DOHH2 (cell line): ENCODE measurements at regions not wholly inside any gene's neighbourhood (a gene's known extent, or its start where the extent isn't known, plus 50 kb on each side); places are given as distances from the start of the nearest gene placed in this dataset.
"Not testable (repeated sequence)": the region's sequence is repeated elsewhere in the genome, so short reads cannot be mapped to it uniquely, and the experiment has no call there.

Source experiments
- H3F3A ChIP-seq: fragments of 200-600 bp; sonication (generic), shearing (Covaris generic); 2 replicates; pipeline ENCODE4 v1.6.0; 2016; ENCODE audit warnings: antibody characterized with exemption, mild to moderate bottlenecking; ENCODE audit not compliant: control insufficient read depth, insufficient read depth
- H3K27ac ChIP-seq: fragments of 200-600 bp; sonication (generic); 2 replicates; pipeline ENCODE4 v1.5.1; 2014; ENCODE audit warnings: low read depth, mild to moderate bottlenecking, low read length, moderate library complexity
- H3K27me3 ChIP-seq: fragments of 200-600 bp; sonication (generic); 2 replicates; pipeline ENCODE4 v1.6.1; 2014; ENCODE audit warnings: mild to moderate bottlenecking, low read length, mixed read lengths; ENCODE audit not compliant: control insufficient read depth
- H3K36me3 ChIP-seq: fragments of 200-600 bp; sonication (generic); 2 replicates; pipeline ENCODE4 v1.6.1; 2014; ENCODE audit warnings: mild to moderate bottlenecking, low read length, moderate library complexity, mixed read lengths; ENCODE audit not compliant: control insufficient read depth
- H3K4me1 ChIP-seq: fragments of 200-600 bp; sonication (generic); 2 replicates; pipeline ENCODE4 v1.6.1; 2014; ENCODE audit warnings: mild to moderate bottlenecking, low read length, mixed read lengths; ENCODE audit not compliant: control insufficient read depth
- H3K4me2 ChIP-seq: fragments of 200-600 bp; sonication (generic); 2 replicates; pipeline ENCODE4 v1.6.0; 2014; ENCODE audit warnings: mild to moderate bottlenecking, low read length, moderate library complexity
- H3K4me3 ChIP-seq: fragments of 200-600 bp; sonication (generic); 2 replicates; pipeline ENCODE4 v1.5.1; 2014; ENCODE audit warnings: mild to moderate bottlenecking, low read length, mixed read lengths
- H3K79me2 ChIP-seq: fragments of 200-600 bp; sonication (generic); 2 replicates; pipeline ENCODE4 v1.6.1; 2014; ENCODE audit warnings: mild to moderate bottlenecking, low read length, mixed read lengths; ENCODE audit not compliant: control insufficient read depth
- H3K9me2 ChIP-seq: fragments of 200-600 bp; sonication (generic); replicated peaks from 2 replicates; pipeline ENCODE4 v1.6.1; 2014; ENCODE audit warnings: mild to moderate bottlenecking, low read length, mixed read lengths; ENCODE audit not compliant: control insufficient read depth
- H3K9me3 ChIP-seq: fragments of 200-600 bp; sonication (generic); 2 replicates; pipeline ENCODE4 v1.6.1; 2014; ENCODE audit warnings: antibody characterized with exemption, low read length, mixed read lengths; ENCODE audit not compliant: control insufficient read depth, insufficient read depth
- H4K20me1 ChIP-seq: fragments of 200-600 bp; sonication (generic); 2 replicates; pipeline ENCODE4 v1.6.0; 2014; ENCODE audit warnings: low read depth, mild to moderate bottlenecking, antibody characterized with exemption, low read length, moderate library complexity; ENCODE audit not compliant: control insufficient read depth, insufficient read depth
- EZH2phosphoT487 ChIP-seq: fragments of 200-600 bp; sonication (generic); IDR thresholded peaks from 2 replicates; pipeline ENCODE4 v1.6.1; 2017; ENCODE audit warnings: borderline replicate concordance, mild to moderate bottlenecking, antibody characterized with exemption, low read length, moderate library complexity, mixed read lengths
- TF ChIP-seq, protein P1 (sequence below): fragments of 200-600 bp; sonication (generic); IDR thresholded peaks from one replicate; pipeline ENCODE4 v1.5.1; 2014; ENCODE audit warnings: antibody characterized with exemption, mild to moderate bottlenecking, low read depth, low read length; ENCODE audit not compliant: poor library complexity, severe bottlenecking

DNA sequence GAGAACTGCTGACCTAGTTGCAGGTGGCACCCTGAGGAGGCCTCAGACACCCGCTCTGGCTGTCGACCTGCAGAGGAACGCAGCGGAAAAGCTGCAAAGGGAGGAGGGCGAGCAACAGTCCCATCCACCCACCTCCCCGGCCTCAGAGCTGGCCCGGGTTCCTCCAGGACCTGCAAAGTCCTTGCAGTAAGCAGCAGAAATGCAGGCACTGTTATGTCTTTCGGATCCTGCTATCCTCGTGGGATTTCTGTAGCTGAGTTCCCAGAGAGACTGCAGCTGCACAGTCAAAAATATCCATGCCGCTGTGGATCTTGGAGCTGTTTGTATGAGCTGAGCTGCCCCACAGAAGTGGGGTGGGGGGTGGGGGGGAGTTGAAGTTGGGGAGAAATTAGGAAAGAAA is 251.3 kb downstream of the ANKRD60 start:
- Histone ChIP-seq H3F3A (no peaks in the 10 kb centered on the region), H3K79me2 (no peaks in the 10 kb centered on the region), H3K4me1 (no peaks in the 10 kb centered on the region), H3K36me3 (no peaks in the 10 kb centered on the region), H3K27ac (no peak overlapping the region), H3K27me3 (0 out of 2 replicates have a peak, but pooled peaks cover 4% of the 10 kb centered on the region), H4K20me1 (no peaks in the 10 kb centered on the region), H3K9me2 (no peaks in the 10 kb centered on the region), H3K9me3 (no peaks in the 10 kb centered on the region), H3K4me2 (no peak overlapping the region), H3K4me3 (no peak overlapping the region)
- TF ChIP-seq EZH2phosphoT487, result no peak
- TF ChIP-seq, protein P1, sequence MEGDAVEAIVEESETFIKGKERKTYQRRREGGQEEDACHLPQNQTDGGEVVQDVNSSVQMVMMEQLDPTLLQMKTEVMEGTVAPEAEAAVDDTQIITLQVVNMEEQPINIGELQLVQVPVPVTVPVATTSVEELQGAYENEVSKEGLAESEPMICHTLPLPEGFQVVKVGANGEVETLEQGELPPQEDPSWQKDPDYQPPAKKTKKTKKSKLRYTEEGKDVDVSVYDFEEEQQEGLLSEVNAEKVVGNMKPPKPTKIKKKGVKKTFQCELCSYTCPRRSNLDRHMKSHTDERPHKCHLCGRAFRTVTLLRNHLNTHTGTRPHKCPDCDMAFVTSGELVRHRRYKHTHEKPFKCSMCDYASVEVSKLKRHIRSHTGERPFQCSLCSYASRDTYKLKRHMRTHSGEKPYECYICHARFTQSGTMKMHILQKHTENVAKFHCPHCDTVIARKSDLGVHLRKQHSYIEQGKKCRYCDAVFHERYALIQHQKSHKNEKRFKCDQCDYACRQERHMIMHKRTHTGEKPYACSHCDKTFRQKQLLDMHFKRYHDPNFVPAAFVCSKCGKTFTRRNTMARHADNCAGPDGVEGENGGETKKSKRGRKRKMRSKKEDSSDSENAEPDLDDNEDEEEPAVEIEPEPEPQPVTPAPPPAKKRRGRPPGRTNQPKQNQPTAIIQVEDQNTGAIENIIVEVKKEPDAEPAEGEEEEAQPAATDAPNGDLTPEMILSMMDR, result no peak

DNA sequence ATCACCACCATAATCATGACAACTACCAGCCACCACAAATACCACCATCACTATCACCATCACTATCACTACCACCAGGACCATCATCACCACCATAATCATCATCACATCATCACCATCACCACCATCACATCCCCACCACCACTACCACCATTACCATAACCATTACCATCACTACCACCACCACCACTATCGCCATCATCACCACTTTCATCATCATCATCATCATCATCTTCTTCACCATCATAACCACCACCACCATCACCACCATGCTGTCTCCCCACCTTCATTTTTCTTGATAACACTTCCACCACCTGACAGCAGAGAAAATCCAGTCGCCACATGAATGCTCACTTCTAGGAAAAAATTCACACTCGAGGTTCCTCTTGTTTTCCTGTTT is 253.6 kb downstream of the ANKRD60 start:
- Histone ChIP-seq H3K4me2 (no peak overlapping the region), H3K4me3 (no peak overlapping the region), H3F3A (no peaks in the 10 kb centered on the region), H3K9me3 (no peaks in the 10 kb centered on the region), H3K79me2 (no peaks in the 10 kb centered on the region), H3K9me2 (no peaks in the 10 kb centered on the region), H3K36me3 (no peaks in the 10 kb centered on the region), H3K27ac (no peak overlapping the region), H4K20me1 (no peaks in the 10 kb centered on the region), H3K27me3 (no peaks in the 10 kb centered on the region), H3K4me1 (no peaks in the 10 kb centered on the region)
- no peak for TF ChIP-seq EZH2phosphoT487
- TF ChIP-seq, protein P1, result no peak

DNA sequence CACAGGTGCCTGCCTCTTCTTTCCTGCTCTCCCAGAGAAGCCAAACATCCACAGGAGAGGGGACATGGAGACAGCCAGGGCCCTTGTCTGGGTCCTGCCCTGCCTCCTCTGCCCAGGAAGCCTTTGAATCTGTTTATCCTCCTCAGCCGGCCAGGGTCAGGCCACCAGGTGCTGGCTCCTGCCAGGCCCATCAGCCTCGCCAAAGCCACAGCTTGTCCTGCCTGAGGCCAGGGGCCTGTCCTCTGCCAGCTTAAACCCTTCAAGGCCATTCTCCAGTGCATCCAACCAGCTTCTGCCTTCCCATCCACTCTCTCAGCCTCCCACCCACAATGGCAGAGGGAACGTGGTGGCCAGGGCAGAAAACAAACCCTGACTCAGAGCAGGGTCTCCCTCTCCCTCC is 254.6 kb downstream of the ANKRD60 start:
- TF ChIP-seq, protein P1, result no peak
- no peak for TF ChIP-seq EZH2phosphoT487
- H3K79me2 ChIP-seq, result no peaks in the 10 kb centered on the region
- H3K27ac ChIP-seq, result no peak overlapping the region
- H3K4me3 ChIP-seq, result no peak overlapping the region
- no peaks in the 10 kb centered on the region for H4K20me1 ChIP-seq
- no peaks in the 10 kb centered on the region for H3K9me2 ChIP-seq
- no peaks in the 10 kb centered on the region for H3K27me3 ChIP-seq
- H3K4me1 ChIP-seq, result no peaks in the 10 kb centered on the region
- H3F3A ChIP-seq, result no peaks in the 10 kb centered on the region
- no peak overlapping the region for H3K4me2 ChIP-seq
- H3K9me3 ChIP-seq, result no peaks in the 10 kb centered on the region
- no peaks in the 10 kb centered on the region for H3K36me3 ChIP-seq

DNA sequence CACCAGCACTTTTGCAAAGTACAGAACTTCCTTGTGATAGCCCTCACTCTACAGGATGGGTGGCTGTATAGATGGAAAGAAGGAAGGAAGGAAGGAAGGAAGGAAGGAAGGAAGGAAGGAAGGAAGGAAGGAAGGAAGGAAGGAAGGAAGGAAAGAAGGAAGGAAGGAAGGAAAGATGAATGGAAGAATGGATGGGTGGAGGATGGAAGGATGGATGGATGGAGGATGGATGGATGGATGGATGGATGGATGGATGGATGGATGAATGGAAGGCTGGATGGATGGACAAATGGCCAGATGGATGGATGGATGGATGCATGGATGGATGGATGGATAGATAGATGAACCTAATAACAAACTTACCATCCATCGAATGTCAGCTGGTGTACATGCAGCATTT is 256.9 kb downstream of the ANKRD60 start:
- H3K4me3 ChIP-seq, H3K27me3 ChIP-seq, H3K9me2 ChIP-seq, H3K36me3 ChIP-seq, H3K4me2 ChIP-seq, H3K79me2 ChIP-seq, H3K4me1 ChIP-seq, H3K9me3 ChIP-seq, H3K27ac ChIP-seq, H4K20me1 ChIP-seq, H3F3A ChIP-seq: not testable (repeated sequence)
